ENCODE measurements at regions not wholly inside any gene's neighbourhood (a gene's known extent, or its start where the extent isn't known, plus 50 kb on each side); places are given as distances from the start of the nearest gene placed in this dataset.

GRCh38 chr22:49508561-49508960 lies 319.1 kb downstream of the BRD1 start:
- no peak for DNase-seq (ENCODE audit: low spot score)

DNA sequence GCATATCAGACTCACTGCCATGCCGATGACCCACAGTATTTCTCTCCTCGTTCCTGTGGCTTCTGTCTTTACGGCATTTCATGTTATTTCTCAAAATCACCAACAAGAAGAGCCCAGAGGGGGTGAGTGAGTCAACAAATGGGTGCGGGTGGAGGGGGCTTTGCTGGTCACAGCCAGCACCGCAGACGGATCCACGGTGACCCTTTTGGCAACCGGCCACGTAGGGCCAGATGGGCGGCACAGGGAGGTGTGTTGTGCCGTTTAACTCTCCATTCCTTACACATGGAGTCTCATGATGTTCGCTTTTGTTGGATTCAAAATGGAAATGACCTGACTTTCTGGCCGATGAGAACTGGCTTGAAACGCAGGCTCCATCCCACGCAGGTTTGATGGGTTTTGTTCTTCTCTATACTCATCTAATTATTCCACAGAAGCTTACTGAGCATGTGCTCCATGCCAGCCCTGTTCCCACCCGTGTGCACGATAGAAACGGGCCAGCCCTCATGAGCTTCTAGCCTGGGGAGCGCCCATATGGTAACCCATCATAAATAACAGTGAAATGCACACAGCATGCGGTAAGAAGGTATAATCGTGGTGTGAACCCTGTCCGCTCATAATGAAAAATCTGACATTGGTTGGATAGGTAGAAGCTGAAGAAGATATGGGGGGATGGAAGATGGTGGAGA lies 319.9 kb downstream of the BRD1 start:
- no peak for DNase-seq (ENCODE audit: low spot score)

- DNase-seq (ENCODE audit: low spot score) = no peak
These were observed 321.7 kb downstream of the BRD1 start for GRCh38 chr22:49506010-49506400.

GRCh38 chr22:49505337-49506009 lies 322.2 kb downstream of the BRD1 start:
- DNase-seq (ENCODE audit: low spot score) = no peak

GRCh38 chr22:49503896-49504521 lies 323.7 kb downstream of the BRD1 start:
- DNase-seq (ENCODE audit: low spot score) = peak; percentile 27

DNA sequence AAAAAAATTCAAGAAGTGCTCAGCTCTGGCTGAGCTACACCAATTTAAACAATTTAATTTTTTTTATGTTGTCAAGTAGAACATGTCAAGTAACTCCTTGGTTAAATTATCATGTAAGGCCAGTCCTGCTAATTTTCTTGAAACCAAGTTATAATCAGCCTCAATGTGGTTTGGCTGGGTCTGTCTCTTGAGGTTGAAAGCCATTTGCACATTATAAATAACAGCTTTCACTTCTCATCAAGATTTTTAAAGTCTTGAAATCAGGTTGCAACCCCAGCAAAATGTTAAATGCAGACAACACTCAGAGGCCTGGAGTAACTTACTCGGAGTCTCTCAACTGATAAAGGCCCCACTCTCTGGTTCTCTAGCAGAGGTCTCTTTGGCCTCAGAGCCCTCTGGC lies 324.4 kb downstream of the BRD1 start:
- DNase-seq (ENCODE audit: low spot score) = no peak

- peak; percentile 79 for DNase-seq (ENCODE audit: low spot score)
These were observed 325.4 kb downstream of the BRD1 start for GRCh38 chr22:49502126-49502826.

DNA sequence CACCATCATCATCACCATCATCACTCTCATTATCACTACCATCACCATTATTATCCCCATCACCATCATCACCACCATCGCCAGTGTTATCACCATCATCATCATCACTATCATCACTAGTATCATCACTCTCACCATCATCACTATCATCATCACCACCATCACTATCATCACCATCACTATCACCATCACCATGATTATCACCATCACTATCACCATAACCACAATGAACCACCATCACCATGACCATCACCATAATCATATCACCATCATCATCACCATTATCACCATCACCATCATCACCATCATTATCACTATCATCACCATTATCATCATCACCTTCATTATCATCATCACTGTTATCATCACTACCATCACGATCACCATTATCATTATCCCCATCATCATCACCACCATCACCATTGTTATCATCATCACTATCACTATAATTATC lies 326.7 kb downstream of the BRD1 start:
- no peak for DNase-seq (ENCODE audit: low spot score)

DNA sequence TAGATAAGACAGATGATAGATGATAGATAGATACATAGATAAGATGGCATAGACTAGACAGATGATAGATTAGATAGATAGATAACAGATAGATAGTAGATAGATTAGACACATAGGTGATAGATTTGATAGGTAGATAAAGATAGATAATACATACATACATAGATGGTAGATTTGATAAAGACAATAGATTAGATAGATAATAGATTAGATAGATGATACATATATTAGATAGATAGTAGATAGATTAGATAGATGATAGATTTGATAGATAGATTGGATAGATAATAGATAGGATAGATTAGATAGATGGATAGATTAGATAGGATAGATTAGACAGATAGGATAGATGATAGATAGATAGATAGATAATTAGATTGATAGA lies 327.6 kb downstream of the BRD1 start:
- no peak for DNase-seq (ENCODE audit: low spot score)

DNA sequence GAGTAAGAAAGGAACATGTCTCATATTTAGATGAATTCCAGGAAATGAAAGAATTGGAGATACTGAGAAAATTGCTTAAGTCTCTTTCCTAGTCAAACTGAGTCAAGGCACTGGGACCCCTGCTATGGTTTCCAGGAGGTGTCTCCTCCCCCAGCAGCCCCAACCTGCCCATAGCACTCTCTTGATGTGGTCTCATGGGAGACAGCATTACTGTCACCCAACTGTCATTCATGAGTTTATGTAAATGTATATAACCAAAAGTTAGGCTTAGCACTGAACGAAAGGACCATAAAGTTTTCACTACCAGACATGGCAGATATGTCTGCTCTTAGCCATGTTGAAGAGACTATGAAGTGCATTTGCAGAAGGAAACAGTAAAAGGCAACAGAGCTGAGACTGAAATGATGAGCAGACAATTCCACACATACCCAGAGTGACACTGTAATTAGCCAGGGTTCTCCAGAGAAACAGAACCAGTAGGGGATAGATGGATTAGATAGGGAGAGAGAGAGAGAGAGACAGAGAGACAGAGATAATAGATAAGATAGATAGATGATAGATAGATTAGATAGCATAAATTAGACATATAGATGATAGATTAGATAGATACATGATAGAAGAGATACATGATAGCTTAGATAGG lies 328.1 kb downstream of the BRD1 start:
- no peak for DNase-seq (ENCODE audit: low spot score)

DNA sequence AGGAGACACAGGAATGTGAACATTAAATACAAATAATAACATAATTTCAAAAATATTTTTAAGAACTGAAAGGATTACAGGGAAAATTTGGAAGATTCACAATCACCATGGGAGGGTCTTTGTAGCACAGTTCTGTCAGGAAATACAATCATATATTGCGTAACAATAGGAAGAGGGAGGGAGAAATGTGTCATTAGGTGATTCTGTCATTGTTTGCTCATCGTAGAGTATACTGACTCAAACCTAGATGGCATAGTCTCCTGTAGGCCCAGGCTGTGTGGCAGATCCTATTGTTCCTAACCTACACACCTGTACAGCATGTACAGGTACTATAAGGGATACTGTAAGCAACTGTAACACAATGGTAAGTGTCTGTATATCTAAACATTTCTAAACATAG lies 330.4 kb downstream of the BRD1 start:
- DNase-seq (ENCODE audit: low spot score) = no peak

- DNase-seq (ENCODE audit: low spot score) = no peak
These were observed 333.1 kb downstream of the BRD1 start for GRCh38 chr22:49494555-49494954.

DNA sequence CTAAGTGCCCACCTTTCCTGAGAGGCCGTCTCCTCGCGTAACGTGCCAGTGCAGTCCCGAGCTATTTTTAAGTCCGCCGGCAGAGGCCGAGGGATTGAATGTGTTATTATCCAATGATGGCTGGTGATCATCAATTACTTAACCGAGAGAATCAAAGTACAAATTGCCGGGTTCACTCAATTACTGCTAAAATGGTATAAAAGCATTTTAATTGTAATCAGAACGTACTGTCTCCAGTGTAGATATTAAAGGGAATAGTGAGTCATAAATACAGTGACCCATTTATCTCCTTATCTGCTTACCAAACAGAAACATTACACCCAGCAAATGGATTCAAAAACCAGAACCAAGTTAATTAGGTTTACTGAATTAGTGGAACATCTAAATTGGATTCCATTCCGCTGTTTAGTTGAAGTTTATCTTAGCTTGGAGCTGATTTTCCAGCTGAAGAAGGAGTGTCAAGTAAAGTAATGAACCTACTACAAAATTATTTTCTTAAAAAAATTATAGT lies 334.9 kb downstream of the BRD1 start:
- DNase-seq (ENCODE audit: low spot score) = no peak

DNA sequence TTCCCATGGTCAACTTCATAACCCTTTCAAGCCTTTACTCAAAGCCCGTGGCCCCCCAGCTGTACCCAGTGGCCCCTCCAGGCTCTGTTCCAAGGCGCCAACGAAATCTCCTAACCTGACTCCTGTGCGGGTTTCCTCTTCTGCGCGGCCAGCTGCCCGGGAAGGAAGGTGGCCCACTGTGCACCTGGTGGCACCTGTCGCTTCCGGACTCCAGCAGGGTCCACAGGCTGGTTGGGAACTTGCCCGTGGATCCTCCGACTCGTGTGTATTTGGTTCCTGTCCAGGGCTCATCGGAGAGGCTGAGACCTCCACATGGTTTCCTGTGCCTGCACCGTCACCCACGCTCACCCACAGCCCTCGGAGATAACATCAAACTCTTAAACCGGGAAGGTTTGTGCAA lies 335.4 kb downstream of the BRD1 start:
- no peak for DNase-seq (ENCODE audit: low spot score)

- DNase-seq (ENCODE audit: low spot score) = no peak
These were observed 335.9 kb downstream of the BRD1 start for GRCh38 chr22:49491726-49492125.

DNA sequence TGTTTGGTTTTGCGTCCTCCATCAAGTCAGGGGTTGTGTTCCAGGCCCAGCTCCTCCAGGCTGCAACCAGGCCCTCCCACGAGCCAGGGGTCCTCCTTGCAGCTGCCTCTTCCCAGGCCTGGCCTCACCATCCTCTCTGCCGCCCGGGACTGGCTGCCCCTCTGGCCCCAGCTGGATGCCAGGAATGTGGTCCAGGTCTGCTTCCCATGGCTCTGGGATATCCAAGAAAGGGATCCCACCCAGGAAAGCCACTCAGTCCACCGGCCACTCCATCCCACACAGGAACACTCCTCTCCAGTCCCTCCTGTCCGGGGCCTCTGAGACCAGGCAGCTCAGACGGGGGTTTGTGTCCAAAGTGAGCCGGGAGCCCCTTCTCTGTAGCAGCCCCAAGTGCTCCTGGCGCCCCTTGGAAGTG lies 336.4 kb downstream of the BRD1 start:
- DNase-seq (ENCODE audit: low spot score) = no peak

GRCh38 chr22:49490692-49491091 lies 337.0 kb downstream of the BRD1 start:
- no peak for DNase-seq (ENCODE audit: low spot score)

DNA sequence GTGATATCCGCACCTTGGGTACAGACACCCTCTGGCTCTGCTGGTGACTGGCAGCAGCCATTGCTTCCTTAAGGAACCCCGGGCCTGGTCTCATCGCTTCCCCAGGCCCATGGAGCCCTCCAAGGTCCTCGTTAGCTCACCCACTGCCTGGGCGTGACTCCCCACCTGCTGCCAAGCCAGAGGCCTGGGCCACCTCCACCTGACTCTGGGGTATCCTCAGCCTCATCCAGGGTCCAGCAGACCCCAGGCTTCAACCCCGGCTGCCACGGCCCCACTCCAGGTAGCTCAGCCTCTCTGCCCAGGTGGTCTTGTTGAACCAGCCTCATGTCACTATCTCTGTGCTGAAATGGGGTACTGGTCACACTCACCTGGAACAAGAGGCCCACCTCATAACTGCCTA lies 337.9 kb downstream of the BRD1 start:
- DNase-seq (ENCODE audit: low spot score) = no peak

GRCh38 chr22:49488943-49489342 lies 338.7 kb downstream of the BRD1 start:
- DNase-seq (ENCODE audit: low spot score) = no peak

GRCh38 chr22:49487950-49488349 lies 339.7 kb downstream of the BRD1 start:
- peak; percentile 45 for DNase-seq (ENCODE audit: low spot score)

- DNase-seq (ENCODE audit: low spot score) = no peak
These were observed 341.4 kb downstream of the BRD1 start for GRCh38 chr22:49486225-49486624.

DNA sequence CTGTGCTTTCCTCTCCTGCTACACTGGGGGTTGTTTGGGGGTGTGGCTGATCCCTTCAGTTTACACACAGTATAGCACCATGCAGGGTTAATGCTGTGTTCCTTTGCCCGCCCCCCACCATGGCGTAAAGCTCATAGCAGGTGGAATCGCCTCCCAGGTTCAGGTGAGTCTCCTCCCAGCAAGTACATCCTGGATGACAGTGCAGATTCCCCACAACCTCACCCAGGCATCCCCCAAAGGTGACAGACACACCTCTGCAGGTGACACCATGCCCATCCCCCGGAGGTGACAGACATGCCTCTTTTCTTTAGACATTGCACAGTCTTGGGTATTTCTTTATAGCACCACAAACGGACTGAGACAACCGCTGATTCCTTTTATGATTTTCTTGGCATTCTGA lies 343.7 kb downstream of the BRD1 start:
- no peak for DNase-seq (ENCODE audit: low spot score)

Data from SW480 (cell line).